Spleen (tissue), 11 donors: ENCODE measurements at regions not wholly inside any gene's neighbourhood (a gene's known extent, or its start where the extent isn't known, plus 50 kb on each side); places are given as distances from the start of the nearest gene placed in this dataset.

Experiments used
- DNase-seq: peaks from one replicate; pipeline ENCODE4 v3.0.0-alpha.2; 2020
- H3K27ac ChIP-seq, 8 donors: fragments of 200-600 bp; sonication (generic) in 7 of 8; 1 replicate in 4 of 8; 2 replicates in 4 of 8; pipeline versions ENCODE4 v1.5.0 to v1.8.0; 2016 to 2021; ENCODE audit warnings: inconsistent platforms in 4 of 8, mild to moderate bottlenecking in 4 of 8, moderate library complexity in 1 of 8
- H3K27me3 ChIP-seq, 7 donors: fragments of 200-600 bp; sonication (generic) in 6 of 7; replicated peaks in 1 of 7; 1 replicate in 4 of 7; 2 replicates in 3 of 7; pipeline versions ENCODE4 v1.5.0 to v1.8.0; 2016 to 2021; ENCODE audit warnings: inconsistent platforms in 3 of 7, mild to moderate bottlenecking in 1 of 7
- H3K36me3 ChIP-seq, 6 donors: fragments of 200-600 bp; sonication (generic) in 5 of 6; 1 replicate in 4 of 6; 2 replicates in 2 of 6; pipeline versions ENCODE4 v1.5.0 to v1.8.0; 2016 to 2021; ENCODE audit warnings: inconsistent platforms in 2 of 6
- H3K4me1 ChIP-seq, 6 donors: fragments of 200-600 bp; sonication (generic) in 5 of 6; 1 replicate in 3 of 6; 2 replicates in 3 of 6; pipeline versions ENCODE4 v1.5.0 to v1.8.0; 2016 to 2021; ENCODE audit warnings: inconsistent platforms in 3 of 6
- H3K4me3 ChIP-seq, 8 donors: fragments of 200-600 bp; sonication (generic) in 7 of 8; 1 replicate in 4 of 8; 2 replicates in 4 of 8; pipeline versions ENCODE4 v1.5.0 to v1.8.0; 2016 to 2021; ENCODE audit warnings: inconsistent platforms in 4 of 8, mild to moderate bottlenecking in 4 of 8, moderate library complexity in 2 of 8
- H3K9me3 ChIP-seq, 8 donors: fragments of 200-600 bp; sonication (generic) in 7 of 8; 1 replicate in 4 of 8; 2 replicates in 4 of 8; pipeline versions ENCODE4 v1.5.0 to v1.8.0; 2016 to 2021; ENCODE audit warnings: inconsistent platforms in 4 of 8
- POLR2A ChIP-seq, 3 donors: fragments of 450-650 bp; IDR thresholded peaks; one replicate each; pipeline ENCODE4 v1.5.1; 2017; ENCODE audit warnings: antibody characterized with exemption in 3 of 3, mild to moderate bottlenecking in 1 of 3
- POLR2AphosphoS5 ChIP-seq, 3 donors: sonication (generic); formaldehyde crosslinking; IDR thresholded peaks; one replicate each; pipeline ENCODE4 v1.5.1; 2017; ENCODE audit warnings: antibody characterized with exemption in 3 of 3
- WGBS, 5 donors: extraction: QIAGEN DNeasy Blood & Tissue Kit in 3 of 5; methylation state at CpG; one replicate each; pipeline versions ENCODE4 v1.1.5 to v1.1.7; 2013 to 2018; 5-methylcytosine and 5-hydroxymethylcytosine counted together
- intact Hi-C: fragments of 100-400 bp; cut with DNase I; formaldehyde crosslinking; loops from one replicate; pipeline ENCODE4 v1.15.0; 2023; ENCODE audit warnings: low total_unique reads
- TF ChIP-seq, protein P1 (sequence below), 11 experiments: fragments of 200-600 bp in 7 of 11; fragments of 450-650 bp in 4 of 11; sonication (generic) in 4 of 11; IDR thresholded peaks in 8 of 11; conservative IDR thresholded peaks in 3 of 11; 1 replicate in 7 of 11; 2 replicates in 4 of 11; pipeline versions ENCODE4 v1.4.0 to v1.8.0; 2016 to 2021; ENCODE audit warnings: antibody characterized with exemption in 11 of 11, inconsistent platforms in 4 of 11, mild to moderate bottlenecking in 1 of 11
- donor health status: healthy with polysubstance abuse.
- donor health status: DM: no; HTN: no; CAD: no; lungs with moderate emphysema.
- donor health status: DM: no; HTN: no; CAD: no.
- donor health status: Bipolar disorder and iron deficiency.
- donor health status: healthy.
- donor health status: DM: no; HTN: no; CAD: no.
- donor health status: DM: yes; HTN: yes; CAD: no.

DNA sequence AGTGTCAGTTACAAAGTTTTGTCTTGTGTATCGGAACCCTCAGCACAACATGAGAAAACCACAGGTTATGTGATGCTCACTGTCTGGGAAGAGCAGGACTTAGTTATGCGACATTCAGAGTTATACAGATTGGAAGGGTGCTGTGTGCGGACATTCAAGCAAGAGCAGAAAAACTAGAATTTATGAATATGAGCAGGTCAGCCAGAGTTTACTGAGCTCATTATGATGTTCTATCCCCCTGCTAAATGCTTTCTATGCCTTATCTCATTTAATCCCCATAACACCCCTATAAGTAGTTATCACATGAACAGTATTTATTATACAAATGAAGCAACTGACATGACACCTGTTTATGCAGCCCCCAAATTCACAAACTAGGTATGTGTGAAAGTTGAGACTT, 1083.2 kb downstream of the FLRT2 start:
- H3K27me3 ChIP-seq, result no peaks in the 10 kb centered on the region
- no peaks in the 10 kb centered on the region for H3K4me1 ChIP-seq
- 74 to 99% (median 89%) methylated on average over 3 of the region's 3 CpGs for WGBS, 5 donors
- no peaks in the 10 kb centered on the region for H3K36me3 ChIP-seq
- H3K9me3 ChIP-seq, result no peaks in the 10 kb centered on the region
- H3K27ac ChIP-seq, result no peak overlapping the region
- TF ChIP-seq POLR2AphosphoS5 (IDR thresholded peaks at IDR 0.05) (no peak), POLR2A (IDR thresholded peaks at IDR 0.05) (no peak)
- TF ChIP-seq, protein P1, sequence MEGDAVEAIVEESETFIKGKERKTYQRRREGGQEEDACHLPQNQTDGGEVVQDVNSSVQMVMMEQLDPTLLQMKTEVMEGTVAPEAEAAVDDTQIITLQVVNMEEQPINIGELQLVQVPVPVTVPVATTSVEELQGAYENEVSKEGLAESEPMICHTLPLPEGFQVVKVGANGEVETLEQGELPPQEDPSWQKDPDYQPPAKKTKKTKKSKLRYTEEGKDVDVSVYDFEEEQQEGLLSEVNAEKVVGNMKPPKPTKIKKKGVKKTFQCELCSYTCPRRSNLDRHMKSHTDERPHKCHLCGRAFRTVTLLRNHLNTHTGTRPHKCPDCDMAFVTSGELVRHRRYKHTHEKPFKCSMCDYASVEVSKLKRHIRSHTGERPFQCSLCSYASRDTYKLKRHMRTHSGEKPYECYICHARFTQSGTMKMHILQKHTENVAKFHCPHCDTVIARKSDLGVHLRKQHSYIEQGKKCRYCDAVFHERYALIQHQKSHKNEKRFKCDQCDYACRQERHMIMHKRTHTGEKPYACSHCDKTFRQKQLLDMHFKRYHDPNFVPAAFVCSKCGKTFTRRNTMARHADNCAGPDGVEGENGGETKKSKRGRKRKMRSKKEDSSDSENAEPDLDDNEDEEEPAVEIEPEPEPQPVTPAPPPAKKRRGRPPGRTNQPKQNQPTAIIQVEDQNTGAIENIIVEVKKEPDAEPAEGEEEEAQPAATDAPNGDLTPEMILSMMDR (IDR thresholded peaks at IDR 0.05 in 8 of 11, conservative IDR thresholded peaks at IDR 0.05 in 3 of 11), result no peak
- no peak overlapping the region for H3K4me3 ChIP-seq
- intact Hi-C loops, result no loop called here
- DNase-seq, result no peak

- Histone ChIP-seq H3K27me3 (no peaks in the 10 kb centered on the region), H3K4me1 (no peaks in the 10 kb centered on the region), H3K36me3 (no peaks in the 10 kb centered on the region), H3K9me3 (peaks cover 0 to 8% (median 0%) of the 10 kb centered on the region in 8 donors), H3K27ac (no peak overlapping the region), H3K4me3 (no peak overlapping the region)
- TF ChIP-seq POLR2AphosphoS5 (IDR thresholded peaks at IDR 0.05) (no peak), POLR2A (IDR thresholded peaks at IDR 0.05) (no peak)
- TF ChIP-seq, protein P1 (IDR thresholded peaks at IDR 0.05 in 8 of 11, conservative IDR thresholded peaks at IDR 0.05 in 3 of 11), result no peak
- 67 to 84% (median 77%) methylated on average over 2 of the region's 2 CpGs for WGBS, 5 donors
- DNase-seq, result no peak
- intact Hi-C loops, result no loop called here
Observed at GRCh38 chr14:86604561-86604960, 1074.6 kb downstream of the FLRT2 start.

GRCh38 chr14:86602263-86602662, 1072.3 kb downstream of the FLRT2 start:
- intact Hi-C loops, result no loop called here
- DNase-seq, result no peak
- Histone ChIP-seq H3K27me3 (no peaks in the 10 kb centered on the region), H3K27ac (no peak overlapping the region), H3K9me3 (peaks cover 0 to 8% (median 0%) of the 10 kb centered on the region in 8 donors), H3K4me1 (no peaks in the 10 kb centered on the region), H3K36me3 (no peaks in the 10 kb centered on the region), H3K4me3 (no peak overlapping the region)
- 69 to 89% (median 79%) methylated on average over 3 of the region's 3 CpGs for WGBS, 5 donors
- TF ChIP-seq POLR2AphosphoS5 (IDR thresholded peaks at IDR 0.05) (no peak), POLR2A (IDR thresholded peaks at IDR 0.05) (no peak)
- TF ChIP-seq, protein P1 (IDR thresholded peaks at IDR 0.05 in 8 of 11, conservative IDR thresholded peaks at IDR 0.05 in 3 of 11), result no peak

DNA sequence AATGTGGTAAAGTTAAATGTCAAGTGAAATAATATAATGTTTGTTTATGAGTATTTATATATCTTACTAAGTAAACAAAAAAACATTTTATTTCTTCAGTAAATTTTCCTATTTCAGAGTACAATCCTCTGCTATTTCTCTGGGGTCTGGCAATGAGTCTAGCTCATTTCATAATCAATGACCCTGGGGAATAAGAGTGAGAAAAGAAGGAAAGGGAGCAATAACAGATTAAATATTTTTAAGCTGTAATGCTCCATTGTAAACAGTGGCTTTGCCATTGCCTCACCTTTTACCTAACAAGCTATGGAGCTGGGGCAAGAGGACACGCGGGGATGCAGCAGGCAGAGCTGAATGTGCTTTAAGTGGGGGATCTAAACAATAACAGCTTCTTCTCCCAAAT, 1071.9 kb downstream of the FLRT2 start:
- Histone ChIP-seq H3K27ac (no peak overlapping the region), H3K36me3 (no peaks in the 10 kb centered on the region), H3K4me3 (no peak overlapping the region), H3K27me3 (no peaks in the 10 kb centered on the region), H3K9me3 (peaks cover 0 to 8% (median 0%) of the 10 kb centered on the region in 8 donors), H3K4me1 (no peaks in the 10 kb centered on the region)
- TF ChIP-seq, protein P1 (IDR thresholded peaks at IDR 0.05 in 8 of 11, conservative IDR thresholded peaks at IDR 0.05 in 3 of 11), result no peak
- no peak for TF ChIP-seq POLR2AphosphoS5 (IDR thresholded peaks at IDR 0.05)
- no peak for TF ChIP-seq POLR2A (IDR thresholded peaks at IDR 0.05)
- 86 to 99% (median 96%) methylated on average over 2 of the region's 2 CpGs for WGBS, 5 donors
- DNase-seq, result no peak
- intact Hi-C loops, result no loop called here
